DND-41 (cell line): ENCODE measurements at regions not wholly inside any gene's neighbourhood (a gene's known extent, or its start where the extent isn't known, plus 50 kb on each side); places are given as distances from the start of the nearest gene placed in this dataset.

Experiments
- ATAC-seq: fragments of 200-7000 bp; cut with Tn5 transposase; 3 replicates; pipeline ENCODE4 v1.9.1; 2021; ENCODE audit warnings: low read depth; ENCODE audit not compliant: insufficient read depth
- DNase-seq: peaks from one replicate; pipeline ENCODE4 v3.0.0-alpha.2; 2020
- H2AFZ ChIP-seq: 2 replicates; pipeline ENCODE4 v1.6.0; 2012; ENCODE audit warnings: low read depth, low read length
- H3K27ac ChIP-seq: 2 replicates; pipeline ENCODE4 v1.5.1; 2012; ENCODE audit warnings: low read length, inconsistent platforms
- H3K27me3 ChIP-seq: fragments of 200-600 bp; sonication (generic); 2 replicates; pipeline ENCODE4 v1.6.0; 2012; ENCODE audit warnings: low read length, mild to moderate bottlenecking, inconsistent platforms; ENCODE audit not compliant: insufficient read depth, poor library complexity
- H3K36me3 ChIP-seq: 2 replicates; pipeline ENCODE4 v1.5.1; 2012; ENCODE audit warnings: low read length, inconsistent platforms; ENCODE audit not compliant: insufficient read depth
- H3K4me1 ChIP-seq: 2 replicates; pipeline ENCODE4 v1.5.1; 2012; ENCODE audit warnings: mild to moderate bottlenecking, low read length; ENCODE audit not compliant: insufficient read depth
- H3K4me2 ChIP-seq: 2 replicates; pipeline ENCODE4 v1.6.0; 2012; ENCODE audit warnings: mild to moderate bottlenecking, moderate library complexity, low read length, inconsistent platforms; ENCODE audit not compliant: insufficient read depth
- H3K4me3 ChIP-seq, 2 experiments: fragments of 200-600 bp in 1 of 2; shearing (Covaris generic) in 1 of 2; 2 replicates each; pipeline ENCODE4 v1.5.1; 2012 to 2016; ENCODE audit warnings: inconsistent platforms in 2 of 2, low read length in 2 of 2, mild to moderate bottlenecking in 2 of 2, low read depth in 1 of 2, moderate library complexity in 1 of 2
- H3K79me2 ChIP-seq: 2 replicates; pipeline ENCODE4 v1.6.0; 2012; ENCODE audit warnings: low read length, inconsistent platforms; ENCODE audit not compliant: insufficient read depth
- H3K9ac ChIP-seq: 2 replicates; pipeline ENCODE4 v1.6.0; 2012; ENCODE audit warnings: low read depth, mild to moderate bottlenecking, inconsistent platforms, low read length, moderate library complexity
- H3K9me3 ChIP-seq: 2 replicates; pipeline ENCODE4 v1.5.1; 2012; ENCODE audit warnings: low read length, moderate library complexity, mild to moderate bottlenecking, inconsistent platforms; ENCODE audit not compliant: insufficient read depth, severe bottlenecking
- H4K20me1 ChIP-seq: 2 replicates; pipeline ENCODE4 v1.6.0; 2012; ENCODE audit warnings: low read length; ENCODE audit not compliant: insufficient read depth
- EZH2 ChIP-seq: IDR thresholded peaks from 3 replicates; pipeline ENCODE4 v1.6.1; 2012; ENCODE audit warnings: borderline replicate concordance, low read depth, mild to moderate bottlenecking, moderate library complexity, low read length, inconsistent platforms; ENCODE audit not compliant: severe bottlenecking
- TF ChIP-seq, protein P1 (sequence below): IDR thresholded peaks from 2 replicates; pipeline ENCODE4 v1.5.1; 2012; ENCODE audit warnings: borderline replicate concordance, low read length, moderate library complexity, mild to moderate bottlenecking; ENCODE audit not compliant: poor library complexity, severe bottlenecking; ENCODE audit errors: extremely low read depth

DNA sequence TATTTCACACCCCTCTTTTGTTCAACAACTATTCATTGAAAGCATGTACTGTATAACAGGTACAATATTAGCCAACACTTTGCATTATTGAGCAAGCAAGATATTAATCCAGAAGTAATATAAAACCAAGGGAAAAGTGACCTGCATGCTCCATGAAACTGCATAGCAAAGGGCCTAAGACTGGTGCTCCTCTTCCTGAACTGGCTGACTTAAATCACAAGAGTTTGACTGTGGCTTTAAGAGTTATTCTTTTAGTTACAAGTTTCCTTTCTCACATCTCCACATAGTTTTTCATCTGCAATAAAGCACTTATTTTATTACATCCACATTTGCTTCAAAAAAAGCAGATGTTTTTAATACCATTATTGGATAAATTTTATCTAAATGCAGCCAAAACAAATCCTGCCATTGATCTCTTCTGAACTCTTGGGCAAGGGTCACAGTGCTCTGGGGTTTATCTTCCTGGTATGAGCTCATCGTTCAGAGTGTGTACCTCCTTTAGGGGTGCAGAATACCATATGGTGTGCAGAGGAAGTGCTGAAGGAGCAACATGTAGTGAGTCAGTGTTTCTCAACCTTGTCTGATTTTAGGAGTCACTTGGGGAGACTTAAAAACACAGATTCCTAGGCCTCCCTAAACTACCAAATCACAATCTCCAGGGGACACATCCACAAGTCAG is 1225.9 kb upstream of the MAP3K7 start:
- no peak overlapping the region for H3K4me2 ChIP-seq
- H3K4me1 ChIP-seq: no peaks in the 10 kb centered on the region
- H3K36me3 ChIP-seq: no peaks in the 10 kb centered on the region
- no peaks in the 10 kb centered on the region for H3K79me2 ChIP-seq
- TF ChIP-seq EZH2: no peak
- TF ChIP-seq, protein P1, sequence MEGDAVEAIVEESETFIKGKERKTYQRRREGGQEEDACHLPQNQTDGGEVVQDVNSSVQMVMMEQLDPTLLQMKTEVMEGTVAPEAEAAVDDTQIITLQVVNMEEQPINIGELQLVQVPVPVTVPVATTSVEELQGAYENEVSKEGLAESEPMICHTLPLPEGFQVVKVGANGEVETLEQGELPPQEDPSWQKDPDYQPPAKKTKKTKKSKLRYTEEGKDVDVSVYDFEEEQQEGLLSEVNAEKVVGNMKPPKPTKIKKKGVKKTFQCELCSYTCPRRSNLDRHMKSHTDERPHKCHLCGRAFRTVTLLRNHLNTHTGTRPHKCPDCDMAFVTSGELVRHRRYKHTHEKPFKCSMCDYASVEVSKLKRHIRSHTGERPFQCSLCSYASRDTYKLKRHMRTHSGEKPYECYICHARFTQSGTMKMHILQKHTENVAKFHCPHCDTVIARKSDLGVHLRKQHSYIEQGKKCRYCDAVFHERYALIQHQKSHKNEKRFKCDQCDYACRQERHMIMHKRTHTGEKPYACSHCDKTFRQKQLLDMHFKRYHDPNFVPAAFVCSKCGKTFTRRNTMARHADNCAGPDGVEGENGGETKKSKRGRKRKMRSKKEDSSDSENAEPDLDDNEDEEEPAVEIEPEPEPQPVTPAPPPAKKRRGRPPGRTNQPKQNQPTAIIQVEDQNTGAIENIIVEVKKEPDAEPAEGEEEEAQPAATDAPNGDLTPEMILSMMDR: no peak
- no peaks in the 10 kb centered on the region for H3K9me3 ChIP-seq
- no peak for ATAC-seq
- no peaks in the 10 kb centered on the region for H3K27me3 ChIP-seq
- DNase-seq: no peak
- no peak overlapping the region for H3K27ac ChIP-seq
- no peak overlapping the region for H3K9ac ChIP-seq
- H4K20me1 ChIP-seq: no peaks in the 10 kb centered on the region
- H2AFZ ChIP-seq: no peak overlapping the region
- H3K4me3 ChIP-seq: no peak overlapping the region

DNA sequence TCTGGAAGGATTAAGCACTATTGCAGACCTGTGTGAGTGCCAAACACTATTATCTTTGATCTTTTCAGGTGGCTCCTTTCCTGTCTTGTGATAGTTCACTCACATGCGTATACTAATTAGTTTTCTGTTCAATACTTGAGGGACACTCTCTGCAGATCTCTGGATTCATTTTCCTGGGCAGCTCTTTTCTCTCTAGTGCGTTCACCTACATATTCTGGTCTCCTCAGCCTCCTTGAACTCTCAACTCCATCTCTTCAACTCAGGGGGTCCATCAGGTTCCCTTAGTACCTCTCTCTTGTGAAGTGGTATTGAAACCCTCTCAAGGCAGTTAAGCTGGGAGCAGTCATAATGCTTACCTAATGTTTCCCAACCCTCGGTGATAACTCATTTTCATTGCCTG is 1218.1 kb upstream of the MAP3K7 start:
- no peaks in the 10 kb centered on the region for H3K79me2 ChIP-seq
- H3K27ac ChIP-seq: no peak overlapping the region
- H3K9ac ChIP-seq: no peak overlapping the region
- H3K9me3 ChIP-seq: no peaks in the 10 kb centered on the region
- TF ChIP-seq, protein P1: no peak
- no peak for TF ChIP-seq EZH2
- no peak overlapping the region for H3K4me3 ChIP-seq
- H3K4me1 ChIP-seq: no peaks in the 10 kb centered on the region
- no peaks in the 10 kb centered on the region for H4K20me1 ChIP-seq
- no peaks in the 10 kb centered on the region for H3K27me3 ChIP-seq
- DNase-seq (no peak), ATAC-seq (no peak)
- no peaks in the 10 kb centered on the region for H3K36me3 ChIP-seq
- no peak overlapping the region for H2AFZ ChIP-seq
- no peak overlapping the region for H3K4me2 ChIP-seq

DNA sequence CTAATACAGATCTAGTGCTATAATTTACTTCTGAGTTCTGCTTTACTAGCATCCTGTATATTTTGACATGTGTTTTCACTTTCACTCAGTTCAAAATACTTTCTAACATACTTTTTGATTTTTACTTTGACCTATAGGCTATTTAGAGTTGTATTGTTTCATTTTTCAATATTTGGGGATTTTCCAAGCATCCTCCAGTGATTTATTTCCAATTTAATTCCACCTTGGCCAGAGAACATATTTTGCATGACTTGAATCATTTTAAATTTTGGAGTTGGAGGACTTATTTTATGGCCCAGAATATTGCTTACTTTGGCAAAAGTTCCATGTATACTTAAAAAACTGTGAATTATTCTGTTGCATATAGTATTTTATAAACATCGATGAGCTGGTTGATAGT is 1215.6 kb upstream of the MAP3K7 start:
- TF ChIP-seq, protein P1: no peak
- TF ChIP-seq EZH2: no peak
- Histone ChIP-seq H3K79me2 (no peaks in the 10 kb centered on the region), H3K4me3 (no peak overlapping the region), H3K4me1 (no peaks in the 10 kb centered on the region), H3K9me3 (no peaks in the 10 kb centered on the region), H2AFZ (no peak overlapping the region), H3K36me3 (no peaks in the 10 kb centered on the region), H3K27me3 (no peaks in the 10 kb centered on the region), H3K9ac (no peak overlapping the region), H3K4me2 (no peak overlapping the region), H4K20me1 (no peaks in the 10 kb centered on the region), H3K27ac (no peak overlapping the region)
- ATAC-seq (no peak), DNase-seq (no peak)
